ENCODE measurements at regions not wholly inside any gene's neighbourhood (a gene's known extent, or its start where the extent isn't known, plus 50 kb on each side); places are given as distances from the start of the nearest gene placed in this dataset.

DNA sequence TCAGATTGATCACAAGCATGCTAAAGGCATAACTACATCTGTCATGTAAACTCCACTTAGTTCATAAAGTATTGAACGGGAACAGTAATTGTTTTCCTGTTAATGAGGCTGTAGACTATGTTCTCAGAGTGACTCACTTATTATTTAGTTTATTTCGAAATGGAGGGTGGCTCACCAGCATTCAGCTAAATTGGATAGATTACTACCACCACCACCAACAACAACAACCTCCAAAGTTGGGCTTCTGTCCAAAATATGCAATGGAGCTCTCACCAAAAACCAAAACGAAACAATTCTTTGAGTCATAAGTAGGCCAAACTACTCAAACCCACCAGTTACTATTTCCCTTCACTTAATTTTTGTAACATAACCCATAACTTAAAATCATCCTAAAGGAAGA is 127.9 kb upstream of the NRBF2 start:
- TF ChIP-seq, protein P1, sequence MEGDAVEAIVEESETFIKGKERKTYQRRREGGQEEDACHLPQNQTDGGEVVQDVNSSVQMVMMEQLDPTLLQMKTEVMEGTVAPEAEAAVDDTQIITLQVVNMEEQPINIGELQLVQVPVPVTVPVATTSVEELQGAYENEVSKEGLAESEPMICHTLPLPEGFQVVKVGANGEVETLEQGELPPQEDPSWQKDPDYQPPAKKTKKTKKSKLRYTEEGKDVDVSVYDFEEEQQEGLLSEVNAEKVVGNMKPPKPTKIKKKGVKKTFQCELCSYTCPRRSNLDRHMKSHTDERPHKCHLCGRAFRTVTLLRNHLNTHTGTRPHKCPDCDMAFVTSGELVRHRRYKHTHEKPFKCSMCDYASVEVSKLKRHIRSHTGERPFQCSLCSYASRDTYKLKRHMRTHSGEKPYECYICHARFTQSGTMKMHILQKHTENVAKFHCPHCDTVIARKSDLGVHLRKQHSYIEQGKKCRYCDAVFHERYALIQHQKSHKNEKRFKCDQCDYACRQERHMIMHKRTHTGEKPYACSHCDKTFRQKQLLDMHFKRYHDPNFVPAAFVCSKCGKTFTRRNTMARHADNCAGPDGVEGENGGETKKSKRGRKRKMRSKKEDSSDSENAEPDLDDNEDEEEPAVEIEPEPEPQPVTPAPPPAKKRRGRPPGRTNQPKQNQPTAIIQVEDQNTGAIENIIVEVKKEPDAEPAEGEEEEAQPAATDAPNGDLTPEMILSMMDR (IDR thresholded peaks at IDR 0.05) = no peak
- no peak for TF ChIP-seq POLR2A (IDR thresholded peaks at IDR 0.05)

Measured in esophagus squamous epithelium (tissue), 4 donors.